Esophagus squamous epithelium (tissue), 5 donors: ENCODE measurements at regions not wholly inside any gene's neighbourhood (a gene's known extent, or its start where the extent isn't known, plus 50 kb on each side); places are given as distances from the start of the nearest gene placed in this dataset.

Source experiments
- DNase-seq: peaks from one replicate; lab custom pipeline; 2025; lab: John Stamatoyannopoulos, UW
- H3K27ac ChIP-seq, 4 donors: fragments of 200-600 bp; sonication (generic); one replicate each; pipeline ENCODE4 v1.5.1; 2016 to 2019; ENCODE audit warnings: mild to moderate bottlenecking in 1 of 4
- H3K27me3 ChIP-seq, 4 donors: fragments of 200-600 bp; sonication (generic); 1 replicate in 3 of 4; 2 replicates in 1 of 4; pipeline versions ENCODE4 v1.5.1 to v1.6.0; 2017 to 2021; ENCODE audit warnings: antibody characterized with exemption in 1 of 4
- H3K36me3 ChIP-seq, 3 donors: fragments of 200-600 bp; sonication (generic); one replicate each; pipeline ENCODE4 v1.5.1; 2016 to 2019
- H3K4me1 ChIP-seq, 3 donors: fragments of 200-600 bp; sonication (generic); one replicate each; pipeline ENCODE4 v1.5.1; 2017 to 2019
- H3K4me3 ChIP-seq, 4 donors: fragments of 200-600 bp; sonication (generic); 1 replicate in 3 of 4; 2 replicates in 1 of 4; pipeline ENCODE4 v1.5.1; 2016 to 2019; ENCODE audit warnings: mild to moderate bottlenecking in 2 of 4, moderate library complexity in 1 of 4
- H3K9me3 ChIP-seq, 3 donors: fragments of 200-600 bp; sonication (generic); one replicate each; pipeline ENCODE4 v1.5.1; 2016 to 2019
- CTCF ChIP-seq, 6 experiments: fragments of 450-650 bp in 4 of 6; fragments of 200-600 bp in 2 of 6; sonication (generic) in 2 of 6; IDR thresholded peaks; one replicate each; pipeline ENCODE4 v1.5.1; 2016 to 2019; ENCODE audit warnings: antibody characterized with exemption in 6 of 6, mild to moderate bottlenecking in 4 of 6, moderate library complexity in 4 of 6
- POLR2A ChIP-seq, 4 donors: fragments of 450-650 bp; IDR thresholded peaks; one replicate each; pipeline ENCODE4 v1.6.1; 2017; ENCODE audit warnings: antibody characterized with exemption in 4 of 4, mild to moderate bottlenecking in 4 of 4, moderate library complexity in 3 of 4
- WGBS, 2 donors: methylation state at CpG; one replicate each; pipeline ENCODE4 v1.1.5; 2018; 5-methylcytosine and 5-hydroxymethylcytosine counted together
- intact Hi-C: fragments of 100-400 bp; cut with DNase I; formaldehyde crosslinking; loops from one replicate; pipeline ENCODE4 v1.15.0; 2022
- donor health status: DM: yes; HTN: yes; CAD: no.

- WGBS, 2 donors = 17 to 31% methylated on average over 2 of the region's 2 CpGs
- DNase-seq = no peak
Observed at GRCh38 chr2:133941666-133942065, 312.2 kb upstream of the MGAT5 start.

GRCh38 chr2:133942398-133942797 is 311.5 kb upstream of the MGAT5 start:
- Histone ChIP-seq H3K4me1 (no peaks in the 10 kb centered on the region), H3K27me3 (peaks cover 0 to 9% (median 0%) of the 10 kb centered on the region in 4 donors), H3K27ac (no peak overlapping the region), H3K4me3 (no peak overlapping the region), H3K9me3 (no peaks in the 10 kb centered on the region), H3K36me3 (no peaks in the 10 kb centered on the region)
- TF ChIP-seq POLR2A (IDR thresholded peaks at IDR 0.05) = no peak
- TF ChIP-seq CTCF (IDR thresholded peaks at IDR 0.05) = no peak
- WGBS, 2 donors = 64 to 67% methylated on average over 1 of the region's 1 CpG
- intact Hi-C loops = no loop called here
- DNase-seq = no peak

More at GRCh38 chr2:133941666-133942065, 312.2 kb upstream of the MGAT5 start:
- intact Hi-C loops = no loop called here
- no peak overlapping the region for H3K4me3 ChIP-seq
- no peaks in the 10 kb centered on the region for H3K4me1 ChIP-seq
- TF ChIP-seq CTCF (IDR thresholded peaks at IDR 0.05) (no peak), POLR2A (IDR thresholded peaks at IDR 0.05) (no peak)
- peaks cover 0 to 9% (median 0%) of the 10 kb centered on the region in 4 donors for H3K27me3 ChIP-seq
- H3K9me3 ChIP-seq = no peaks in the 10 kb centered on the region
- H3K36me3 ChIP-seq = no peaks in the 10 kb centered on the region
- H3K27ac ChIP-seq = no peak overlapping the region

GRCh38 chr2:133943108-133943507 is 310.8 kb upstream of the MGAT5 start:
- 67 to 75% methylated on average over 5 of the region's 5 CpGs for WGBS, 2 donors
- TF ChIP-seq POLR2A (IDR thresholded peaks at IDR 0.05) (no peak), CTCF (IDR thresholded peaks at IDR 0.05) (no peak)

GRCh38 chr2:133945089-133945488 is 308.8 kb upstream of the MGAT5 start:
- intact Hi-C loops = no loop called here
- WGBS, 2 donors = 29 to 40% methylated on average over 1 to 3 of the region's 3 CpGs

More at GRCh38 chr2:133943108-133943507, 310.8 kb upstream of the MGAT5 start:
- H3K27ac ChIP-seq = no peak overlapping the region
- intact Hi-C loops = no loop called here
- no peaks in the 10 kb centered on the region for H3K9me3 ChIP-seq
- no peak overlapping the region for H3K4me3 ChIP-seq
- H3K36me3 ChIP-seq = no peaks in the 10 kb centered on the region
- no peaks in the 10 kb centered on the region for H3K4me1 ChIP-seq
- H3K27me3 ChIP-seq = peaks cover 0 to 9% (median 0%) of the 10 kb centered on the region in 4 donors
- DNase-seq = no peak

GRCh38 chr2:133947057-133947456 is 306.8 kb upstream of the MGAT5 start:
- Histone ChIP-seq H3K4me3 (no peak overlapping the region), H3K27ac (no peak overlapping the region), H3K27me3 (peaks cover 0 to 9% (median 0%) of the 10 kb centered on the region in 4 donors), H3K36me3 (no peaks in the 10 kb centered on the region), H3K4me1 (no peaks in the 10 kb centered on the region), H3K9me3 (no peaks in the 10 kb centered on the region)
- TF ChIP-seq POLR2A (IDR thresholded peaks at IDR 0.05) = no peak
- no peak for TF ChIP-seq CTCF (IDR thresholded peaks at IDR 0.05)
- intact Hi-C loops = no loop called here
- WGBS, 2 donors = 78 to 89% methylated on average over 1 of the region's 1 CpG
- no peak for DNase-seq

More at GRCh38 chr2:133945089-133945488, 308.8 kb upstream of the MGAT5 start:
- Histone ChIP-seq H3K27ac (no peak overlapping the region), H3K9me3 (no peaks in the 10 kb centered on the region), H3K36me3 (no peaks in the 10 kb centered on the region), H3K27me3 (peaks cover 0 to 9% (median 0%) of the 10 kb centered on the region in 4 donors), H3K4me3 (no peak overlapping the region), H3K4me1 (no peaks in the 10 kb centered on the region)
- no peak for TF ChIP-seq CTCF (IDR thresholded peaks at IDR 0.05)
- no peak for DNase-seq
